ENCODE measurements at regions not wholly inside any gene's neighbourhood (a gene's known extent, or its start where the extent isn't known, plus 50 kb on each side); places are given as distances from the start of the nearest gene placed in this dataset.
"Not testable (repeated sequence)": the region's sequence is repeated elsewhere in the genome, so short reads cannot be mapped to it uniquely, and the experiment has no call there.

DNA sequence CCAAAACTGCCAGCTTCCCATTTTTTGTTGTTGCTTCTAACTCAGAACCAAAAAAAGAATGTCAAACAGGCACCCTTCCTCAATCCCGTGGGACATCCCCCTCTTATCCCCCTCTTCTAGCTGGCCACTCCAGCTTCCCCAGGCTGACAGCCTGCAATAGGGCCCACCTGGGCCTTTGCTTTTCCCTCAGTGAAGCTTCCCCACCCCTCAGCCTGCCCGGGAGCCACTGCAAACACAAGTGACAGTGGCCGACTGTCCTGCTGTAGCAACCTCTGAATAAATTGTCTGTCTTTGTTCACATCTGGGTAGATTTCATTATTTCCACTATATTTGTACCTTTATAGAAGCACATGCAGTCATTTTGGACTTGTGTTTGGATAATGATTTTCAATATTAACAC is 245.3 kb downstream of the GADD45G start:
- H2AFZ ChIP-seq (ENCODE audit: low read length): no peak overlapping the region
- no peak overlapping the region for H3K9ac ChIP-seq (ENCODE audit: low read length)
- H3K79me2 ChIP-seq (ENCODE audit: low read length): no peaks in the 10 kb centered on the region
- H4K20me1 ChIP-seq (ENCODE audit: insufficient read depth, low read depth, low read length): no peaks in the 10 kb centered on the region
- no peaks in the 10 kb centered on the region for H3K9me3 ChIP-seq (ENCODE audit: low read length)
- H3K27me3 ChIP-seq (ENCODE audit: low read length): no peaks in the 10 kb centered on the region
- no peak overlapping the region for H3K27ac ChIP-seq (ENCODE audit: low read length)
- no peak overlapping the region for H3K4me2 ChIP-seq (ENCODE audit: low read depth, low read length, poor library complexity, severe bottlenecking)
- no peaks in the 10 kb centered on the region for H3K4me1 ChIP-seq (ENCODE audit: low read length)
- no peak overlapping the region for H3K4me3 ChIP-seq (ENCODE audit: low read length)
- H3K36me3 ChIP-seq (ENCODE audit: insufficient read depth, low read length): no peaks in the 10 kb centered on the region
- DNase-seq: no peak
- H3K9me2 ChIP-seq (replicated peaks; ENCODE audit: insufficient read depth, low read length): no peaks in the 10 kb centered on the region

DNA sequence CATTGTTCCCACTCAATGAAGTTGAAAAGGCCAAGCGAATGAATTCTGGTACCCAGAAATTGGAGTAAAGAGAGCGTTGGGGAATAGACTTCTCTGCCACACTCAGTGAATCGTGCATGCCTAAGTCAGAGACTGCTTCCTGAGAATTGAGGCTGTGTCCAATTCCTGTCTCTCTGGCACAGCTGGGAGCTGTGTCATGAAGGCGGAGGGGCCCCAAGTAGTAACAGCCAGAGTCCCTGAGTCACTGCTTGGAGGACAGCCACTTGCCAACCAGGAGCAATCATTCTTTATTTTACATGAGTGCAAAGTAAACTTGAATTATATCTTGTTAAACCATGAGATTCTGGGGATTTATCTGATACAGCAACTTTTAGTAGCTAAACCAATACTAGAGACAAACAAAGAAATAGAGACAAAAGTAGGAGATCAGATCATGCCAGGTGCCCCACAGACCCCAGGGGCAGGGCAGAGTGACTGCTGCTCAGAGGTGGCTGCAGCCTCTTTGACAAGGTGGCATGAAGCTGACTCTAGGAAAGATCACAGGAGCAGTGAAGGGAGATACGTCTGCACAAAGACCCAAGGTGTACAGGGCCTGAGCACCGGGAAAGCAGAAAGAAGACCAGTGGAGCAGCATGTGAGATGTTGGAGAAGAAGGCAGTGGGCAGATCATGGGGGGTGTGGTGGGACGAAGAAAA is 246.0 kb downstream of the GADD45G start:
- H3K9ac ChIP-seq (ENCODE audit: low read length): no peak overlapping the region
- H3K79me2 ChIP-seq (ENCODE audit: low read length): no peaks in the 10 kb centered on the region
- H3K4me3 ChIP-seq (ENCODE audit: low read length): no peak overlapping the region
- H3K36me3 ChIP-seq (ENCODE audit: insufficient read depth, low read length): no peaks in the 10 kb centered on the region
- H3K4me1 ChIP-seq (ENCODE audit: low read length): no peaks in the 10 kb centered on the region
- no peaks in the 10 kb centered on the region for H3K9me3 ChIP-seq (ENCODE audit: low read length)
- H4K20me1 ChIP-seq (ENCODE audit: insufficient read depth, low read depth, low read length): no peaks in the 10 kb centered on the region
- H2AFZ ChIP-seq (ENCODE audit: low read length): no peak overlapping the region
- no peaks in the 10 kb centered on the region for H3K9me2 ChIP-seq (replicated peaks; ENCODE audit: insufficient read depth, low read length)
- no peak overlapping the region for H3K27ac ChIP-seq (ENCODE audit: low read length)
- H3K27me3 ChIP-seq (ENCODE audit: low read length): no peaks in the 10 kb centered on the region
- DNase-seq: no peak
- no peak overlapping the region for H3K4me2 ChIP-seq (ENCODE audit: low read depth, low read length, poor library complexity, severe bottlenecking)

DNA sequence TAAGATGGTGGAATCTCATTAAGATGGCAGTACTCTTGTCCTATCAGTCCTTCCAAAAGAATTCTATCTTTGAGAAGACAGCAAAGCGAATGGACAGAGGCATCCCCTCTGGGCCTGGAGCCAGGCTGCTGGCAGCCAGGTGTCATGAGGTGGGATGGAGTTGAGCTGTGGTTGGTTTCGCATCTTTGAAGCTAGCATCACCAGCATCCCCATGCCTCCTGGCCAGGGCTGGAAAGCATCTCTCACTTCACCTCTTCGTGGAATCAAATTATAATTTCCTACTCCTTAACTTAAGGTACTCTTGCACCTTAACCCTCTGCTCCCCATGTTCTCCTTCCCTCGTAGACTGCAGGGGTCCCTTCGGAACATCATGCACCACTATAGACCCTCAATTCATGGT is 248.3 kb downstream of the GADD45G start:
- no peak overlapping the region for H3K4me2 ChIP-seq (ENCODE audit: low read depth, low read length, poor library complexity, severe bottlenecking)
- no peaks in the 10 kb centered on the region for H3K4me1 ChIP-seq (ENCODE audit: low read length)
- no peak for DNase-seq

DNA sequence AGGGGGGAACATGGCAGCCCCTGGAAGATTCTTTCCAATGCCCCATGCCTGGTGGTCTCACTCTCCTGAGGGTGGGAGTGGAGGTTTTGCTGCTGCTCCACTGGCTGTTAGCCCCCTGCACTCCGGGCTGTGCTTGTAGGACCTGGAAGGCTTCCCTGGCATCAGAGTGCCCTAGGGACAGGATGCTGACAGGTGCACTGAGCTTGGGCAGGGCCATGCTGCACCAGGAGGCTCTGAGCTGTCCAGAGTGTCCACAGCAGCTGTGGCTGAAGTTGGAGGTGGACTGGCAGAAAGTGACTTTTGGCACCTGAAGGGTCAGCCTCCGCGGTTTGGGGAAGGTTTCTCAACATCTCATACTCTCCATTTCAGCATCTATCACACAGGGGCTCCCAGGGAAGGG is 249.1 kb downstream of the GADD45G start:
- no peaks in the 10 kb centered on the region for H4K20me1 ChIP-seq (ENCODE audit: insufficient read depth, low read depth, low read length)
- no peak overlapping the region for H3K4me3 ChIP-seq (ENCODE audit: low read length)
- no peaks in the 10 kb centered on the region for H3K9me3 ChIP-seq (ENCODE audit: low read length)
- no peaks in the 10 kb centered on the region for H3K4me1 ChIP-seq (ENCODE audit: low read length)
- no peaks in the 10 kb centered on the region for H3K27me3 ChIP-seq (ENCODE audit: low read length)
- H3K9me2 ChIP-seq (replicated peaks; ENCODE audit: insufficient read depth, low read length): no peaks in the 10 kb centered on the region
- no peaks in the 10 kb centered on the region for H3K79me2 ChIP-seq (ENCODE audit: low read length)
- H3K27ac ChIP-seq (ENCODE audit: low read length): no peak overlapping the region
- no peak overlapping the region for H3K4me2 ChIP-seq (ENCODE audit: low read depth, low read length, poor library complexity, severe bottlenecking)
- DNase-seq: no peak
- H3K36me3 ChIP-seq (ENCODE audit: insufficient read depth, low read length): no peaks in the 10 kb centered on the region
- no peak overlapping the region for H2AFZ ChIP-seq (ENCODE audit: low read length)
- no peak overlapping the region for H3K9ac ChIP-seq (ENCODE audit: low read length)

More for the DNA sequence above, 248.3 kb downstream of the GADD45G start:
- H3K36me3 ChIP-seq (ENCODE audit: insufficient read depth, low read length): no peaks in the 10 kb centered on the region
- no peak overlapping the region for H3K4me3 ChIP-seq (ENCODE audit: low read length)
- no peaks in the 10 kb centered on the region for H3K9me2 ChIP-seq (replicated peaks; ENCODE audit: insufficient read depth, low read length)
- no peak overlapping the region for H3K27ac ChIP-seq (ENCODE audit: low read length)
- no peak overlapping the region for H2AFZ ChIP-seq (ENCODE audit: low read length)
- no peaks in the 10 kb centered on the region for H3K79me2 ChIP-seq (ENCODE audit: low read length)
- H3K27me3 ChIP-seq (ENCODE audit: low read length): no peaks in the 10 kb centered on the region
- H4K20me1 ChIP-seq (ENCODE audit: insufficient read depth, low read depth, low read length): no peaks in the 10 kb centered on the region
- H3K9ac ChIP-seq (ENCODE audit: low read length): no peak overlapping the region
- H3K9me3 ChIP-seq (ENCODE audit: low read length): no peaks in the 10 kb centered on the region

DNA sequence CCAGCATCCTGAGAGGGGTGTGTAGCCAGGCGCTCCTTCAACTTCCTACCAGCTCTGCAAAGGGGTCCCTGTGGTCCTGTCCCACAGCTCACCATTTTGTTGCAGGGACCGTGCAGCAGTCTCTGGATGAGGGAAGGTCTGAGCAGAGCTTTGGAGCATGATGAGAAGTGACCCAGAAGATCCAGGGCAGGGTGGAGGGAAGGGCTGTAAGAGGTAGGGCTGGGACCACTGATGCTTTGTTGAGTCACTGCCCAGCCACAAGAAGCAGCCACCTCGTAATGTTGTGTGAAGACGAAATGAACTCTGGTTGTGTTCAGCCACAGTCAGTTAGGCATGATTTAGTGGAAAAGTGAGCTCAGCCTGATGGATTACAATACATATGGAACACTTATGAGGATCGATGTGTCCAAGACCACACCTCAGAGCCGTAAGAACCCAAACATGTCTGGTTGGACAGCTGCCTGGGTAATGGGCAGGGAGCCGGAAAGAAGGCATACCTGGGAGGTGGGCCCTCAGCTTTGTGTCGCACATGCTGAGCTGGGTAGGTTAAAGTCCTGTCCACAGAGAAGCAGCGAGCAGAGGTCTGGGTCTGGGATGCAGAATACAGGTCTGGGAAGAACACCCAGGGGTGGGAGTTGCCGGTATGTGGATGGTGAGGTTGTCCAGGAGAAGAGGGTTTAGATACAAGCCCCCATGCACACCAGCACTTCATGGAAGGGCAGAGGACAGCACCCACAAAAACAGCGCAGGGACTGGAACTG is 250.1 kb downstream of the GADD45G start:
- H3K9me3 ChIP-seq (ENCODE audit: low read length): no peaks in the 10 kb centered on the region
- no peak for DNase-seq
- no peak overlapping the region for H2AFZ ChIP-seq (ENCODE audit: low read length)
- no peaks in the 10 kb centered on the region for H4K20me1 ChIP-seq (ENCODE audit: insufficient read depth, low read depth, low read length)
- no peaks in the 10 kb centered on the region for H3K9me2 ChIP-seq (replicated peaks; ENCODE audit: insufficient read depth, low read length)
- no peak overlapping the region for H3K27ac ChIP-seq (ENCODE audit: low read length)
- H3K27me3 ChIP-seq (ENCODE audit: low read length): no peaks in the 10 kb centered on the region
- H3K79me2 ChIP-seq (ENCODE audit: low read length): no peaks in the 10 kb centered on the region
- no peaks in the 10 kb centered on the region for H3K4me1 ChIP-seq (ENCODE audit: low read length)
- H3K4me3 ChIP-seq (ENCODE audit: low read length): no peak overlapping the region
- no peak overlapping the region for H3K4me2 ChIP-seq (ENCODE audit: low read depth, low read length, poor library complexity, severe bottlenecking)
- H3K36me3 ChIP-seq (ENCODE audit: insufficient read depth, low read length): no peaks in the 10 kb centered on the region
- H3K9ac ChIP-seq (ENCODE audit: low read length): no peak overlapping the region

DNA sequence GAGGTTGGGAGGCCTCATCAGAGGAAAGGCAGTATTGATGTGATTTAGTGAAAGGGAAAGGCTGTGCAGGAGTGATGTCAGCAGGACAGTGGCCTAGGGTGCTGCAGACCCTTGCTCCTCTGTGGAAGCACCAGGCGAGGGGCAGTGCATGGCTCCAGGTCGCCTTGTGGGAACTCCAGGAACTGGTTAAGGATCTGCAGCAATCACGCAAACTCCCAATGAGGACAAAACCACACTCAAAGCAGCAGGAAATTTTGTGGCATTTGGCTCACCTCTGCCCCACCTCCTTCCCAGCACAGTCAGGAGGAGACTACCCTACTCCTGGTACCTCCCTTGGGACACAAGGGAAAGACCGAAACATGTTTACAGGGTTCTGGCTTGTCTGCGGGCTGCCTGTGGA is 251.5 kb downstream of the GADD45G start:
- not testable (repeated sequence) for DNase-seq; H3K9me2 ChIP-seq (replicated peaks; ENCODE audit: insufficient read depth, low read length); H3K4me1 ChIP-seq (ENCODE audit: low read length); H3K27ac ChIP-seq (ENCODE audit: low read length); H2AFZ ChIP-seq (ENCODE audit: low read length); H4K20me1 ChIP-seq (ENCODE audit: insufficient read depth, low read depth, low read length); H3K27me3 ChIP-seq (ENCODE audit: low read length); H3K4me3 ChIP-seq (ENCODE audit: low read length); H3K9ac ChIP-seq (ENCODE audit: low read length); H3K9me3 ChIP-seq (ENCODE audit: low read length); H3K79me2 ChIP-seq (ENCODE audit: low read length); H3K36me3 ChIP-seq (ENCODE audit: insufficient read depth, low read length); H3K4me2 ChIP-seq (ENCODE audit: low read depth, low read length, poor library complexity, severe bottlenecking)

DNA sequence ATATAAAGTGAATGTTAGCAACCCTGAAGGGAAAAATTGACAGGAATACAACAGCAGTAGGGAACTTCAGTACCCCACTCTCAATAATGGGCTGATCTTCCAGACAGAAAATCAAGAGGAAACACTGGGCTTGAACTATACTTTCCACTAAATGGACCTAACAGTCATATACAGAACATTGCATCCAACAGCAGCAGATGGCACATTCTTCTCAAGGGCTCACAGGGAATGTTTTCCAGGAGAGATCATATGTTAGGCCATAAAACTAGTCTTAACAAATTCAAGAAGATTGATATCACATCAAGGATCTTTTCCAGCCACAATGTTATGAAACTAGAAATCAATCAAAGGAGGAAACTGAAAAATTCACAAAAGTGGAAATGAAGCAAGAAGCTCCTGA is 252.1 kb downstream of the GADD45G start:
- H3K4me2 ChIP-seq (ENCODE audit: low read depth, low read length, poor library complexity, severe bottlenecking); H3K4me1 ChIP-seq (ENCODE audit: low read length); H3K79me2 ChIP-seq (ENCODE audit: low read length); H3K9ac ChIP-seq (ENCODE audit: low read length); H3K9me3 ChIP-seq (ENCODE audit: low read length); H2AFZ ChIP-seq (ENCODE audit: low read length); H3K36me3 ChIP-seq (ENCODE audit: insufficient read depth, low read length); H3K9me2 ChIP-seq (replicated peaks; ENCODE audit: insufficient read depth, low read length); DNase-seq; H4K20me1 ChIP-seq (ENCODE audit: insufficient read depth, low read depth, low read length); H3K27ac ChIP-seq (ENCODE audit: low read length); H3K4me3 ChIP-seq (ENCODE audit: low read length); H3K27me3 ChIP-seq (ENCODE audit: low read length): not testable (repeated sequence)

DNA sequence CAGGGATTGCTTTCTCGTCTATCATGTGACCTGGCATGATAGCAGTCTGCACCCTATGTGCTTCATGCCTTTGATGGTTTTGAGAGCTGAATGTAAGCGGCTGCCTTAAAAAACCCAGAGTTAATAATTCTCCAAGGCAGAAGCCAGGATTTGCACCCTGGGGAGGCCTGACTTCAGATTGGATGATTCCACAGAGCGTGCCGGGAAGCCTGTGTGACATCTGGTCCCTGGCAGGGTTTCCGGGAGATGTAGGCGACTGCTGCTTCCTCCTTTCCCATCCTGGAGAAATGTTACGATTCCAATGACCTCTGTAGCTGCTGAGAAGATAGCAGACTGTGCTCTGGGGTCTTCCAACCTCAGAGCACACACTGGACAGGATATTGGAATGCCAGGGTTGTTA is 255.0 kb downstream of the GADD45G start:
- H3K4me2 ChIP-seq (ENCODE audit: low read depth, low read length, poor library complexity, severe bottlenecking); H3K4me1 ChIP-seq (ENCODE audit: low read length); H3K36me3 ChIP-seq (ENCODE audit: insufficient read depth, low read length); H3K27me3 ChIP-seq (ENCODE audit: low read length); H3K9ac ChIP-seq (ENCODE audit: low read length); H3K4me3 ChIP-seq (ENCODE audit: low read length); H4K20me1 ChIP-seq (ENCODE audit: insufficient read depth, low read depth, low read length); H3K79me2 ChIP-seq (ENCODE audit: low read length); H2AFZ ChIP-seq (ENCODE audit: low read length); DNase-seq; H3K9me3 ChIP-seq (ENCODE audit: low read length); H3K9me2 ChIP-seq (replicated peaks; ENCODE audit: insufficient read depth, low read length); H3K27ac ChIP-seq (ENCODE audit: low read length): not testable (repeated sequence)

All from Karpas-422 (cell line).